HL-60 (cell line): ENCODE measurements at regions not wholly inside any gene's neighbourhood (a gene's known extent, or its start where the extent isn't known, plus 50 kb on each side); places are given as distances from the start of the nearest gene placed in this dataset.

Experiments
- DNase-seq, 2 experiments: peaks; one replicate each; pipeline ENCODE4 v3.0.0-alpha.2; 2010 to 2020; ENCODE audit warnings: low read depth in 1 of 2, low spot score in 1 of 2
- H3K27ac ChIP-seq: fragments of 250-450 bp; sonication (Bioruptor Pico); replicated peaks from 2 replicates; pipeline ENCODE4 v1.5.1; 2020; ENCODE audit warnings: mild to moderate bottlenecking, moderate library complexity
- H3K27me3 ChIP-seq: fragments of 250-450 bp; sonication (Bioruptor Pico); 2 replicates; pipeline ENCODE4 v1.5.1; 2021; ENCODE audit warnings: mild to moderate bottlenecking, moderate library complexity; ENCODE audit not compliant: insufficient read depth, poor library complexity, severe bottlenecking
- H3K4me3 ChIP-seq: replicated peaks from 2 replicates; pipeline ENCODE4 v1.5.1; 2011; ENCODE audit warnings: mild to moderate bottlenecking, control low read depth, low read length; ENCODE audit not compliant: insufficient read depth
- CTCF ChIP-seq: IDR thresholded peaks from one replicate; pipeline ENCODE4 v1.5.1; 2011; ENCODE audit warnings: low read length, control low read depth, inconsistent platforms; ENCODE audit not compliant: insufficient read depth
- GABPA ChIP-seq: IDR thresholded peaks from 2 replicates; pipeline ENCODE4 v1.6.1; 2012; ENCODE audit warnings: low read depth
- POLR2AphosphoS5 ChIP-seq: IDR thresholded peaks from 2 replicates; pipeline ENCODE4 v1.6.1; 2012; ENCODE audit warnings: low read depth
- REST ChIP-seq: IDR thresholded peaks from 2 replicates; pipeline ENCODE4 v1.6.1; 2012; ENCODE audit warnings: low read depth; ENCODE audit not compliant: insufficient replicate concordance
- SPI1 ChIP-seq: IDR thresholded peaks from 2 replicates; pipeline ENCODE4 v1.6.1; 2012; ENCODE audit warnings: low read depth, mild to moderate bottlenecking, borderline replicate concordance

- Histone ChIP-seq H3K27ac (no peak overlapping the region), H3K27me3 (no peaks in the 10 kb centered on the region), H3K4me3 (no peak overlapping the region)
- no peak for DNase-seq
- no peak for TF ChIP-seq REST
- no peak for TF ChIP-seq CTCF
- no peak for TF ChIP-seq GABPA
- no peak for TF ChIP-seq SPI1
- TF ChIP-seq POLR2AphosphoS5 = no peak
Observed at GRCh38 chr12:77768558-77768957, 62.1 kb upstream of the NAV3 start.

GRCh38 chr12:77767756-77768343, 62.8 kb upstream of the NAV3 start:
- TF ChIP-seq CTCF = no peak
- TF ChIP-seq SPI1 = no peak
- no peak for TF ChIP-seq GABPA
- TF ChIP-seq REST = no peak
- Histone ChIP-seq H3K4me3 (no peak overlapping the region), H3K27ac (no peak overlapping the region), H3K27me3 (no peaks in the 10 kb centered on the region)
- DNase-seq = no peak

GRCh38 chr12:77767335-77767734, 63.4 kb upstream of the NAV3 start:
- no peak for TF ChIP-seq REST
- no peak for TF ChIP-seq SPI1
- TF ChIP-seq POLR2AphosphoS5 = no peak
- Histone ChIP-seq H3K4me3 (no peak overlapping the region), H3K27me3 (no peaks in the 10 kb centered on the region), H3K27ac (no peak overlapping the region)
- no peak for DNase-seq
